BJ (cell line): ENCODE measurements at regions not wholly inside any gene's neighbourhood (a gene's known extent, or its start where the extent isn't known, plus 50 kb on each side); places are given as distances from the start of the nearest gene placed in this dataset.

ENCODE experiments used
- CTCF ChIA-PET: fragments of 350-600 bp; formaldehyde crosslinking; extraction: SDS; loops from one replicate; lab custom pipeline; 2021; ENCODE audit warnings: antibody characterized with exemption, inconsistent platforms; lab: Yijun Ruan, JAX
- POLR2A ChIA-PET: fragments of 300-600 bp; sonication (Branson Sonifier 250); formaldehyde crosslinking; extraction: SDS; loops from one replicate; lab custom pipeline; 2021; ENCODE audit warnings: antibody characterized with exemption; lab: Charles Lee
- DNase-seq: peaks from one replicate; pipeline ENCODE4 v3.0.0-alpha.2; 2011; ENCODE audit warnings: low read depth
- H3K27me3 ChIP-seq: 2 replicates; pipeline ENCODE4 v1.6.0; 2011; ENCODE audit warnings: low read length; ENCODE audit not compliant: control insufficient read depth, insufficient read depth
- H3K36me3 ChIP-seq: 2 replicates; pipeline ENCODE4 v1.5.1; 2011; ENCODE audit warnings: low read length; ENCODE audit not compliant: control insufficient read depth, insufficient read depth
- H3K4me3 ChIP-seq: 2 replicates; pipeline ENCODE4 v1.5.1; 2011; ENCODE audit warnings: low read depth, mild to moderate bottlenecking, control low read depth, low read length
- CTCF ChIP-seq: IDR thresholded peaks from 2 replicates; pipeline ENCODE4 v1.5.1; 2011; ENCODE audit warnings: low read depth, mild to moderate bottlenecking, control low read depth, inconsistent platforms, low read length, moderate library complexity; ENCODE audit not compliant: insufficient read depth

DNA sequence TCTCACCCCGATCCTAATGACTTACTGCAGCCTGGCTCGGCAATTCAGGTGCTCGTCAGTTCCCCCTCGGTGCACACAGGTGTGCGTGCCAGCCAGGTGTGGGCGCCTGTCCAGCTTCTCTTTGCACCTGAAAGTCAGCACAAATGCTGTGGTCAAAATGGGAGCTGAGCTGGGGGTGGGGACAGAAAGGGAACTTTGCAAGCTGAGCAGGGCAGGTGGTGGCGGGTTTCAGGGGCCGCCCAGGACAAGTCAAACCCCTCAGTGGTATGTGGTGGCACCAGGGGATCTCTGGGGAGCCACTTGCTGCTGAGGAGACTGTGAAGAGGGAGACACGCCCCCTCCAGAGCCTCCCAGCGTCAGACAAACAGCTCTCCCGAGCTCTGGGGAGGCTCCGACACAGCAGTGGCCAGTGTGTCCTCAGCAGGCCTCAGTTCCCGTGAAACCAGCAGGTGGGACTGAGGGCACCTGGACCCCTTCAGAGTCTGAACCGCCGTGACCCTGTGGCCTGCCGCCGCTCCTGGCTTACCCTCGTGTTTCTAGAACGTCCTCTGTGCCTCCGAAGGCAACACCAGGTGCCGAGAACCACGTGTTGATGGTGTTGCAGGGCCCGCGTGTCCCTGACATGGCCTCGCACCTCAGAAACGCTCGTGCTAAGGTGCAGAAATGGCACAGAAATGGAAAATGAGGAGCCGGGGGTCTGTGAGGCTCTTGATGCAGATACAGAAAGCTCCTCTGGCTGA lies 233.5 kb upstream of the TNRC6C start:
- Histone ChIP-seq H3K4me3 (no peak overlapping the region), H3K27me3 (peaks cover 4% of the 10 kb centered on the region; the same call in 1 of the 2 replicates), H3K36me3 (no peaks in the 10 kb centered on the region)
- DNase-seq, result no peak
- ChIA-PET POLR2A (no interaction called here), CTCF (interaction anchor here (1.1 kb wide), 1 partner anchor 182 kb away, joined by 3 read pairs; no protein-coding TSS in a partner anchor)
- no peak for TF ChIP-seq CTCF

GRCh38 chr17:77725846-77726245 lies 232.7 kb upstream of the TNRC6C start:
- no peak for DNase-seq
- POLR2A ChIA-PET, result no interaction called here
- TF ChIP-seq CTCF, result no peak
- CTCF ChIA-PET, result interaction anchor here (0.9 kb wide), 1 partner anchor 128 kb away, joined by 3 read pairs; no protein-coding TSS in a partner anchor
- Histone ChIP-seq H3K4me3 (no peak overlapping the region), H3K36me3 (no peaks in the 10 kb centered on the region), H3K27me3 (peaks cover 4% of the 10 kb centered on the region; the same call in 1 of the 2 replicates)

- CTCF ChIA-PET, result interaction anchor here (0.6 to 0.9 kb wide), 2 partner anchors 129 to 693 kb away, joined by 3 to 6 read pairs; no protein-coding TSS in a partner anchor
- Histone ChIP-seq H3K4me3 (no peak overlapping the region), H3K36me3 (no peaks in the 10 kb centered on the region), H3K27me3 (peaks cover 4% of the 10 kb centered on the region)
- no peak for TF ChIP-seq CTCF
- POLR2A ChIA-PET, result no interaction called here
- DNase-seq, result no peak
Observed at GRCh38 chr17:77726549-77727006, 231.9 kb upstream of the TNRC6C start.

DNA sequence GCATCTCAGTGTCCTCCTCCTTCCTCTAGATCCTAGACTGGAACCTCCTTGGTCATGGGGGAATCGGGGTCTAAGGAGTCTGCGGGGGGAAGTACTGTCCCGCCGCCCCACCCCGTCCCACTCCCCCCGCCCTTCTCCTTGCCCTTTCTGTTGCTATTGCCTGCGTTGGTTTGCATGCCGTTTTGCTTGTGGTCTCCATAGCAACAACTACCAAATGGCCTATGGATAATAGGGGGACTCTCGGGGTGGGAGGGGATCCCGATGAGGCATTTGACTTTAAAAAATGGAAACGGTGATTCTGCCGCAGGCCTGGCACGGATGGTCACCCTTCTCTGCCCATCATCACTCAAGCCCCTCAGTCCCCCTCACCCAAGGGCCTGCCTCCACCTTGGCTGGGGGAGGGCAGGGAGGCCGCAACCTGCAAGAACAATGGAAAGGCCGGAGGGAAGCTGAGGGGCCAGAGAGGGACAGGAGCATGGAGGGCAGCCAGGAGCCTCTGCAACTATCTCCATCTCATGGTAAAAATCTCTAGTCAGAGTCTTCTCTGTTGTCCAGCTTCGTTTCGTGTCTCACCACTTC lies 231.4 kb upstream of the TNRC6C start:
- POLR2A ChIA-PET, result no interaction called here
- H3K27me3 ChIP-seq, result peaks cover 5% of the 10 kb centered on the region

More for the DNA sequence above, 231.4 kb upstream of the TNRC6C start:
- CTCF ChIA-PET, result interaction anchor here (0.8 to 2.1 kb wide), 3 partner anchors 11 to 184 kb away, joined by 4 to 5 read pairs (median 5); no protein-coding TSS in a partner anchor
- no peak for TF ChIP-seq CTCF
- Histone ChIP-seq H3K4me3 (no peak overlapping the region), H3K36me3 (no peaks in the 10 kb centered on the region)
- no peak for DNase-seq
